ENCODE measurements at regions not wholly inside any gene's neighbourhood (a gene's known extent, or its start where the extent isn't known, plus 50 kb on each side); places are given as distances from the start of the nearest gene placed in this dataset.

GRCh38 chr22:48793949-48794348 is 1033.7 kb downstream of the BRD1 start:
- no peak for TF ChIP-seq CTCF (IDR thresholded peaks at IDR 0.05; ENCODE audit: insufficient read depth, low read length)
- TF ChIP-seq REST (IDR thresholded peaks at IDR 0.05; ENCODE audit: insufficient replicate concordance, low read depth) = no peak
- TF ChIP-seq SPI1 (IDR thresholded peaks at IDR 0.05; ENCODE audit: borderline replicate concordance, low read depth) = no peak
- no peak for TF ChIP-seq POLR2AphosphoS5 (IDR thresholded peaks at IDR 0.05; ENCODE audit: low read depth)

Measured in HL-60 (cell line).